ENCODE measurements at regions not wholly inside any gene's neighbourhood (a gene's known extent, or its start where the extent isn't known, plus 50 kb on each side); places are given as distances from the start of the nearest gene placed in this dataset.

DNA sequence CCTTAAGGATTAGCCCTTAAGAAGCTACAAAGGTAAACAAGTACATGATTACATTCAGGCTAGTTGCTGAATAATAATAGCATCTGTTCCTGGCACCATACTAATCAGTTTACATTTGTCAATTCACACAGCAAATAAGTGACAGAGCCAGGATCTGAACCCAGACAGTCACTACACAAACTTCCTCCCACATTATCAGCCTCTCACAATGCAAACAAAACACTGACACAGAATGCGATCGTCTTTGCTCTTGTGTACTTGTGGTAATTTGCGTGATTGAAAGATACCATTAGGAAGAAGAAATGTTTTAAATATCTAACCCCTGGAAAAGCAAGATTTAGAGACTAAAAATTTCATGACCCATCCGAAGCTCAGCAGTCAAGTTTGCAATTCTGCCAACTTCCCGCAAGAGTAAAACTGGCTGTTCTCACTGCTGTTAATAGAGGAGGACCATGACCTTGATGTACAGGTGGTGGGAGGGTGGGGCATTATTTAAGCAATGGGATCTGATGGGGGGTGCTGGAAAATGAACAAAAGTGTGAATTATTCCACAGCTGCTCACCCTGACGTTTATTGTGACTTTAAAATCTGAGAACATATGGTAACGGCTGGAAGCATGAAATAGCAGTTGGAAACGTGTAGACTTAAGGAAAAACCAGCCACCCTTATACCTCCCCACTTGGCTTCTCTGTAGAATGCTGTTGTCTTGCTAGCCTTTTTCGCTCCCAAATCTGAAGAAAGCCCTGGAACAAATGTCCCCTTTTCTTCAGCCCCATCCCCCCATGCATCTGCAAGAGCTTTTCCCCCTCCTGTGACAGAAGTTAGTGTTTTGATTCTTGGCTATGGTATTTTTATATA, 95.3 kb upstream of the ARMC2 start:
- TF ChIP-seq EZH2phosphoT487 (IDR thresholded peaks at IDR 0.05; ENCODE audit: insufficient read depth, low read depth) (no peak), EZH2 (IDR thresholded peaks at IDR 0.05; ENCODE audit: insufficient read depth, poor library complexity, severe bottlenecking) (no peak)
